HG03095 (cell line): ENCODE measurements at regions not wholly inside any gene's neighbourhood (a gene's known extent, or its start where the extent isn't known, plus 50 kb on each side); places are given as distances from the start of the nearest gene placed in this dataset.
A peak's percentile ranks its signal among the peaks of the same experiment; 100 is the strongest.
"Not testable (repeated sequence)": the region's sequence is repeated elsewhere in the genome, so short reads cannot be mapped to it uniquely, and the experiment has no call there.

Experiments
- ATAC-seq: cut with Tn5 transposase; IDR thresholded peaks from one replicate; pipeline ENCODE4 v1.9.1; 2021; ENCODE audit warnings: moderate library complexity; ENCODE audit not compliant: unreplicated experiment

GRCh38 chr11:36775130-36775529, 177.1 kb upstream of the RAG2 start:
- ATAC-seq: no peak

DNA sequence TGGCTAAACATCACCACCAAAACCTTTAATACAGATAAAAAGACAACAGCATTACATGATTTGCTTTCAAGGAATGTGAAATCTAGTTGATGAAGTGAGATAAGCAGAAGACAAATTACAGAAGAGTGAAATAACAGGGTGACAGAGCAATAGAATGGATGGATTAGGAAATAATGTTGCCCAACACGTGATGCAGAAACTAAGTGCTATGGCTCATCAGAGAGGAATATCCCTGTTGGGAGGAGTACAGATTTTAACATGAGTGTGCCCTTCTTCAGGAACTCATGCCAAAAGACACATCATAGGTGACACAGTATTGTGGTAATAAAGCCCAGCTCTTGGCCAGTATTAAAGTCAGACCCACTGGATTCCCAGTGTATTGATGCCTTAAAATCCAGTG, 176.6 kb upstream of the RAG2 start:
- ATAC-seq: no peak

DNA sequence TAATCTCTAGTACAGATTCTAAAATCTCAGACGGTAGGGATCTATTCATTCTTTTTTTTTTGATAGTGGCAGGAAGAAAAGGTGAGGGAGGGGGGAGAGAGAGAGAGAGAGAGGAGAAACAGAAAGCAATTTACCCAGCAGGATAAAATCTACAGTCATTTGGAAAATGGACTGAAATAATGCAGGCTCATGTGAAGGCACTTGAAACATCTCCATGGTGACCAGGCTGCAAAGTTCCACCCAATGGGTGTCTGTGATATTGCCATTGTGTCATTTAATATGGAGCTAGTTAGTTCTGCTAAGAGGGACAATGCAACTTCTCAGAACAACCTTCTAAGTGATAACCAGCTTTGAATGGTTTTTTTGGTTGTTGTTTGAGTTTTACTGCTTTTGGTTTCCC, 165.2 kb upstream of the RAG2 start:
- no peak for ATAC-seq

- no peak for ATAC-seq
Observed at GRCh38 chr11:36757075-36757474, 159.0 kb upstream of the RAG2 start.

DNA sequence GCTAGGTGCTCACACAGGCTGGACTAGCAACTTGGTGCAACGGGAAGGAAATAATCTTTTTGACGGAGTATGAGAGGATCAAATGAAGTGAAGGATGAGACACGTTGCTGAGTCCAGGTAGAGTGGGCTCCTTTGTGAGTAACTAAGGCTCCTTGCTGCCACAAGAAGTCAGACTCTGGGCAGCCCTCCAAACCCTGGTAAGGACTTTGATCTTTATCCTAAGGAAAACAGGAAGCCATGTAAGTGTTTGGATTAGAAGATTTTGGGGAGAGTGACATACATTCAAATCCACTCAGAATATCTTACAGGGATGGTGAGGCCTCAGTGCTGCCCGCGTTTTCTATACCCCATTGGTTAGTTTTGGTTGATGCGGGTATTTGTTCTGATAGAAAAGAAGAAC, 155.9 kb upstream of the RAG2 start:
- no peak for ATAC-seq

GRCh38 chr11:36751996-36752395, 154.0 kb upstream of the RAG2 start:
- ATAC-seq: no peak

DNA sequence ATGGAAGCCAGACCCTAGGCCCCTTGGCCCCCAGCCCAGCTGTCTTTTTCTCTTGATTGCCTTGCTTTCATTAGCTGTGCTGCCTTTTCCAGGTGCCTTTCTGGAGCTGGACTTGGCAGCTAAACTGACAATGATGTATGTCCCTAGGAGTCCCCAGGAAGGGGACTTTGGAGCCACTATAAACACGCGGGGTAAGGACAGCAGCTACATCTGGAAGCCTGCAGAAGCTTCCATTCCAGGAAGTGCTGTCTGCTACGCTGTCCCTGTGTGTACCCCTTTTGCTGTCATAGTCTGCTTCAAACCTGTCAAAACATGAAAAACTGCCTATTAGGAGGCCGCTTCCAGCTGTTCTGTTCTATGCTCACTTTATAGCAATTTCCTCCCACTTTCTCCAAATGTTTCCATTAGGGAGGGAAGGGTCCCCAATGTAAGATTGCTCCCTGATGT, 153.3 kb upstream of the RAG2 start:
- ATAC-seq: no peak

- ATAC-seq: no peak
Observed at GRCh38 chr11:36750349-36750748, 152.3 kb upstream of the RAG2 start.

GRCh38 chr11:36748836-36749235, 150.8 kb upstream of the RAG2 start:
- ATAC-seq: no peak

GRCh38 chr11:36746886-36747710, 149.1 kb upstream of the RAG2 start:
- peak; percentile 88 for ATAC-seq

DNA sequence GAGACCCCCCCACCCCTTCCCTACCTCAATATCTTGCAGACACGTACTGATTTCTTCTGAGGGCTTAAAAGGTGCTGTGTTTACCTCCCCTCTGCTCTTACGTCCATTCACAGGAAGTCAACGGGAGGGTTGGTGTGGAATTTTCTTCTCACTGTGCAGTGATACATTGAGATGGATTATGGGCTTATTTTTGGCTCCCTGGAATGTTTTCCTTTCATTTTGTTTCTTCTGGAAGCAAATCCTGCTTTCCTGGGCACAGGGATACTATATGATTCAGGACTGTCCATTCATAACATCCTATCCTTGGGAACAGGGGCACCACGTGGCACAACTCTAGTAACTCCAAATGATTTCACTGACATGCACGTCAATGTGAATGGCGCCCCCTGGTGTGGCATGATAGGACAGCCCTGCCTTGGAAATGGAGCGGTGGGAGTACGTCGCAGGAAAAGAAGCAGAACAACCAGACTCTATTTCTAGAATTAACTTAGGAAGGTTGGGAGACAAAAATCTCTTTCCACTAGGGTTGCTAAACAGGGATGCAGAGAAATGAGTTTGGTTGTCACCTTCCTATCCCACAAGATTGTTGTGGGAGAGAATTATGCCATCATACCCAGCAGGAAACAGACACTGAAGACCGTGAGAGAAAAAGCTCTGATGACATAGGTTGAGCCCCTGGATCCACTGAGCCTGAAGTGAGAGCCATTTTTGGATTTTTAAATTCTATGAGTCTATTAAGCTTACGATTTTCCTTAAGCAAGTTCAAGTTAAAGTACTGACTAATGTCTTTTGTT, 146.5 kb upstream of the RAG2 start:
- ATAC-seq: no peak

DNA sequence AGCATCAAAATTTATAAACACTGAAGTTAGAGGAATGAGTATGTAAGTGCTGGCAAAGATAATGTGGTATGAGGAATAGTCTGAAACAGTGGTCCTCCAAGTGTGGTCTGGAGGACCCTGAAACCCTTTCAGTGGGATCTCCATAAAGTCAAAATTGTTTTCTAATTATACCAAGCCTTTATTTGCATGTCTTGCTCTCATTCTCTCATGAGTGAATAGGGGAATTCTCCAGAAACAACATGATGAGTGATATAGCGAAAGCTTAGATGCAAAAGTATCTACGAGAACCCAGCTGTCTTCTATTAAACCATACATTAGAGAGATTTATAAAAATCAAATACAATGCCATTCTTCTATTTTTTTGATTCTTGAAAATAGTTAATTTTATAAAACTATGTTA, 145.0 kb upstream of the RAG2 start:
- peak; percentile 63 for ATAC-seq

GRCh38 chr11:36741515-36741914, 143.5 kb upstream of the RAG2 start:
- no peak for ATAC-seq

GRCh38 chr11:36738292-36738861, 140.3 kb upstream of the RAG2 start:
- no peak for ATAC-seq

GRCh38 chr11:36736103-36736502, 138.1 kb upstream of the RAG2 start:
- no peak for ATAC-seq

DNA sequence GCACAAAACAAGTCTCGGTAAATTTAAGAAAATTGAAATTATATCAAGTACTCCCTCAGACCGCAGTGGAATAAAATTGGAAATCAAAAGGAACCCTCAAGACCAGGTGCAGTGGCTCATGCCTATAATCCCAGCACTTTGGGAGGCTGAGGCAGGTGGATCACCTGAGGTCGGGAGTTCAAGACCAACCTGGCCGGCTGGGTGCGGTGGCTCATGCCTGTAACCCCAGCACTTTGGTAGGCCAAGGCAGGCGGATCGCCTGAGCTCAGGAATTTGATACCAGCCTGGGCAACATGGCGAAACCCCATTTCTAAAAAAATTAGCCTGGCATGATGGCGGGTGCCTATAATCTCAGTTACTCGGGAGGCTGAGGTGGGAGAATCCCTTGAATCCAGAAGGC, 135.7 kb upstream of the RAG2 start:
- ATAC-seq: not testable (repeated sequence)

GRCh38 chr11:36730761-36731160, 132.7 kb upstream of the RAG2 start:
- ATAC-seq: no peak

GRCh38 chr11:36729825-36730224, 131.8 kb upstream of the RAG2 start:
- no peak for ATAC-seq

DNA sequence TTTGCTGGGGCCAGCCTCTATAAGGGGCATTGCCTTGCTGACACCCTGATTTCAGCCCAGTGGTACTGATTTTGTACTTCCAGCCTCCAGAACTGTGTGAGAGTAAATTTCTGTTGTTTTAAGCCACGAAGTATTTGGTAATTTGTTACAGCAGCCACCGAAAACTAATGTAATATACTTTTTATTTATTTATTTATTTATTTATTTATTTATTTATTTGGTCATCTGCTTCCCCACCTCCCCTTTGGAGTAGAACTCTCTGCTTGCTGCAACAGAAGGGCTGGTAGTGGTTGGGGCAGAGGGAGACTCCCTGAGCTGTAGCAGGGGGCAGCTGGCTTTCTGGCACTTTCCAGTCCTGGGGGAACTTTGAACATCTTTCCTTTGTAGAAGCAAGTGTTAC, 128.4 kb upstream of the RAG2 start:
- ATAC-seq: no peak

GRCh38 chr11:36724742-36725385, 126.8 kb upstream of the RAG2 start:
- peak; percentile 79 for ATAC-seq

GRCh38 chr11:36722421-36722820, 124.4 kb upstream of the RAG2 start:
- no peak for ATAC-seq
